Activated CD4-positive, CD25-positive, alpha-beta regulatory T cell (primary cell): ENCODE measurements at regions not wholly inside any gene's neighbourhood (a gene's known extent, or its start where the extent isn't known, plus 50 kb on each side); places are given as distances from the start of the nearest gene placed in this dataset.

Source experiments
- DNase-seq, 4 experiments: peaks; one replicate each; lab custom pipeline; 2025; lab: John Stamatoyannopoulos, UW

GRCh38 chr1:30405631-30406212 lies 317.7 kb downstream of the MATN1 start:
- DNase-seq: no peak

GRCh38 chr1:30405081-30405480 lies 318.3 kb downstream of the MATN1 start:
- DNase-seq: no peak

- DNase-seq: no peak
Observed at GRCh38 chr1:30404341-30404740, 319.0 kb downstream of the MATN1 start.

- DNase-seq: no peak
Observed at GRCh38 chr1:30403726-30404125, 319.7 kb downstream of the MATN1 start.

DNA sequence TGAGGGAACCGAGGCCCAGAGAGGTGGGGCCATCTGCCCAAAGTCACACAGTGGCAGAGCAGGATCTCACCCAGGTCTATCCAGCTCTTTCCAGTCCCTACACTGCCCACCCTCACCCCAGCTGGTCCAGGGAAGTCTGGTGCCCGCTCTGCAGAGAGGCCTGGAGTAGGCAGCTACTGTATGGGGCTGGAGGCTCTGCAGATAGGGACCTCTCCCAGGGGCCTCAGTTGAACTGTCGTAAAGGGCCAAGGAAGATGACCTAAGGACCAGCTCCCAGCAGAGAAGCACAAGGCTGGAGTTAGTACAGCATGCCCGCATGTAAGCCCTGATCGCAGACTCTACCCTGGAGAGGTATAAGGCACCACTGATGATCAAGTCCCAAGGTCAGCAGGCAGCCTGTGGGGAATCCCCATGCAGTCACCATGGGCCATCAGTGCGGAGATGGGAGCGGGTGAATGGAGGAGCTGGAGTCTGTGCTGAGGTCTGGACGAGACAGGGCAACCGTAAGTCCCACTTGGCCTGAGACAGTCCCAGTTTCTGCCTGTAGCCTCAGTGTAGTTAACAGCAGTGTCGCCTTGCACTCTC lies 320.2 kb downstream of the MATN1 start:
- no peak for DNase-seq

- no peak for DNase-seq
Observed at GRCh38 chr1:30402031-30402430, 321.4 kb downstream of the MATN1 start.

GRCh38 chr1:30400507-30400906 lies 322.9 kb downstream of the MATN1 start:
- DNase-seq: no peak

- DNase-seq: no peak
Observed at GRCh38 chr1:30399026-30399425, 324.4 kb downstream of the MATN1 start.

- DNase-seq: no peak
Observed at GRCh38 chr1:30397576-30397975, 325.8 kb downstream of the MATN1 start.

GRCh38 chr1:30395631-30396030 lies 327.8 kb downstream of the MATN1 start:
- no peak for DNase-seq

DNA sequence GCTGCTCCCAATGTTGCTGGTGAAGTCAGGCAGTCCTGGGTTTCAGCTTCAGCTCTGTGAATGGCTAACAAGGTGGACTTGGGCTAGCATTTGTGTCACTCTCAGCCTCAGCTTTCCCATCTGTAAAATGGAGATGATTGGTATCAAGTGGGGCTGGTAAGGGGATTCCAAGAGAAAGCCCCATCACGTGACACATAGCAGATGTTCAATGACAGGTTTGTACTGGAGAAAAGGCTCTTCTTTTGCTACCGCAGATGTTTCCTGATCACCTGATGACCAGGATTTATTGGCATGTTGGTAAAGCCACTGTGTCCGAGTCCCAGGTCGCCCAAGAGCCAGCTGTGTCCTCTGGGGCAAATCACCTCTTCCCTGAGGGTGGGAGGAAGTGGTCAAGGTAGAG lies 335.0 kb downstream of the MATN1 start:
- no peak for DNase-seq

DNA sequence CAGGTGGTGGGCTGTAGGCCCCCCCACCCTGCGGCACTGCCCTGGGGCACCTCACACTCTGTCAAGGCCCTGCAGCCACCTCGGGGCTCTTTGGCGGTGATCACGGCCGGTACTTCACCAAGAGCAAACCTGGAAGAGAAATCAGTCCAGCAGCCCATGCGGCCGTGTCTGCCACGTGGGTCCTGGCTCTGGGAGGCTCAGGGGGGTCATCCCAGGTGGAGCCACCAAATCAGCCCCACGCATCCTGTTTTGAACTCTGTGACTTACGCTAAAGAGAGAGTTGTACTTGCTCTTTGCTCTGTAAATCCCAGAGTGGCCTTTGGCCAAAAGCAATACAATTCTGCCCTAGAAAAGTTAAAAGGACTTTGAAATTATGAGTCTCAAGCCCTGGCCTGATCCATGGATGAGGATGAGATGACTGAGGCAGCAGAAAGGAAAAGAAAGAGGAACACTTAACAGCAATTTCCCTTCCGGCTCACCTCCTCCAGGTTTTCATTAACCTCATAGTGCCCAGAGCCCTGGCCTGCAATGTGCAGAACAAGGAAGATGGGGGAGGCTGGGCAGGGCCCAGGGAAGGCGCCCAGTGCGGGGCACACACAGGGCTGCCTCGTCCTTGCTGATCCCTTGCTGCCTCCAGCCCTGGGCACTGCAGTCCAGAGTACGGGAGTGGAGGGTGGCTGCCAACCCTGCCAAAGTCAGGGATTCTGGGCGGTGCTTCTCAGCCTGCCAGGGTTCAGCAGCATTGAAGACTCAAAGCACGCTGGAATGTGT lies 337.0 kb downstream of the MATN1 start:
- DNase-seq: no peak

- no peak for DNase-seq
Observed at GRCh38 chr1:30385246-30385995, 338.0 kb downstream of the MATN1 start.

DNA sequence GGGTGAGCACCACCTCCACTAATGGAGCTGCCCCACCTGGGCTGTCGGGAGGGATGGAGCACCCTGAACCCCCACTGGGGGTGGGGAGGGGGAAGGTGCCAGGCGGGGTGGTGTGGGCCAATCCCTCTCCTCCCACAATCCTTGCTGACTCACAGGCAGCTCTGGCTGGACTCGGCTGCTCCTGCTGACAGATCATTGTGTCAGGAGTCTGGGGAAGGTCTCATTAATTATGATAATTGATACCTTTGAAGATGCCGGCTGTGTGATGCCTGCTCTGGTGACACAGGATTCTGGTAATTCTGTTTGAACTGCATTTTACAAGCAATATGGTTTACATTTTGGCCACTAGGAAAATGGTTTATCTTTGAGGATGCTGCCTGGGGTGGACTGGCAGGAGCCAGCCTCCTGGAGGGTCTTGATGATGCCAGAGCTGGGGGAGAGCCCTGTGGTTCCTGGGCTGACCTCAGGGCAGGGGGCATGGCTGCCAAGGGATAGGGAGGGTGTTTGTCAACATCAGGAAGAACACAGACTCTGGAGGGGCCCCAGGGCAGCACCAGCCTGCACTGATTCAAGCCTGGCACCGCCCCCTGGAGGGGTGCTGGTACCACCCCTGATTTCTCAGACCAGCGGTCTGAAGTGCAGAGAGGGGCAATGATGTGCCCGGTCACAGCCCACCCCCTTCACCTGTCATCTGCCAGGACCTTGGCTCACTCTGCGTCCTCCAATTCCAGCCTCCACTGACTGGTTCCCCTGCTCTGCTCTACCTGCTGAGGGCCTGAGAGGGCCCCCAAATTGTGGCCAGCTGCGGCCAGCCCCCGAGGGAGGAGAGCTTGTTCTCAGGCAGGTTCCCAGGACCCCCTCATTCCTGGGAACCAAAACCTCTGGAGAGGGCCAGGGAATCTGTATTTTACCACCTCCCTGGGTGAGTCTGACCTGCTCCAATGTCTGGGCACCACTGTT lies 338.8 kb downstream of the MATN1 start:
- no peak for DNase-seq

DNA sequence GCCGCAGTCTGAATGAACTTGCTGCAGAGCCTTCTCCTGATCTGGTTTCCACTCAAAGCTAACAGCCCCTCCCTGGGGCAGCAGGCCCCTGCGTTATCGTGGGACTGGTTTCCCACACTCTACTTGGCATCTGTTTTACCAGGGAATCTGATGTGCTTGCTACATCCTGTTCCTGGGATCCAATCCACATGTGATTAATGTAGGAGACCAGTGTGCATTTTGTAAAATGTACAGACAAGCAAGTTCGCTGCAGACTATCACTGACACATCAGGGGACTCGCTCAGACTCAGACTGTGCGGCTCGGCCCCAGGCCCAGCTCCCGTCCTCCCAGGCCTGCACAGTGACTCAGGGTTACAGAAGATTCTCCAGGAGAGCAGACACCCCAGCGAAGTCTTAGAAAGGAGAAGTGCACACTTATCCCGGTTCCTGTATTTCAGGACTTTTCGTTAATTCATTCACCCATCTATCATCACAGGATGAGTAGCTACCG lies 340.1 kb downstream of the MATN1 start:
- no peak for DNase-seq

DNA sequence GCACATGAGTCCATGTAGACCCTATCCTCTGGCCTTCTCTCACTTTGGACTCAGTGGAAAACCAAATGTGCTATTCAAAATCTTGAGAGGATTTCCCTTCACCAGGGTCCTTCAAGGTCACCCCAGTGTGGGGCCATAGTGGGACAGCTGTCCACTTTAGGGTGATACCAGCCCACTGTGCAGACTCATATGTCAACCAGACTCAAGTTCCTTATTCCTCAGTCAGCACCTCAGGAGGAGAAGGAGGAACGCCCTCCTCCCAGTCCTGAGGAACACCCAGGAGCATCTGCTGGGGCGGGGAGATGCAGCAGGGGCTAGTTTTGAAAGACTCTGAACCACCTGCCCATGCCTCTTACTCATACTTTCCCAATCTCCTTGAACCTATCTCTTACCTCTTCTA lies 340.9 kb downstream of the MATN1 start:
- no peak for DNase-seq

DNA sequence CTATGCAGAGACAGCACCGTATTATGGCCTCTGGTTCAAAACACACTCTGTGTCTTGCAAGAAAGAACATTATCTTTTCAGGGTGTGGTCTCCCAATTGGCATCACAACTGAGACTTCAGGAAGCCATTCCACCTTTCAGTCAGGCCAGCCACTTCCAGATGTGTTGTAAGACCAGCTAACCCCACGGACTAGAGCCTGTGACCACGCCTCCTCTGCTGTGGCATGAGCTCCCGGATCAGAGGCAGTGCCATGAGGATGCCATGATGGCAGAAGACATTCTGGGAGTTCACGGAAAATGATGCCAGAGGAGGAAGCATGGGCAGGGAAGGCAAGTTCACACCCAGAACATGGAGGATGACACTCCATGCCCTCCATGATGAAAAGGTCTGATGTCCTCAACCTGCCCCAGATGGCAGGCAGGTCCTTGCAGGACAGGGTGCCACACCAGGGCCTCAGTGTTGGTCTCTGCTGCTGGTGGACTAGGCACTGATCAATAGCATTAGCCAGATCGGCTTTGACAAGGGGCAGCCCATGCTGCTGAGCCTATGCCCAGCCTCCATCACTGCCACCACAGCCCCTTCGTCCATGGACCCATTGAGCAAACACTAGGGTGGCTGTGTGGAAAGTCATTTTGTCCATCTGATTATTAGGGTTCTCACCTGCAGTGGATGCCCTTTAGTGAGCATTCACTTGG lies 341.6 kb downstream of the MATN1 start:
- no peak for DNase-seq

- no peak for DNase-seq
Observed at GRCh38 chr1:30381266-30381665, 342.1 kb downstream of the MATN1 start.

DNA sequence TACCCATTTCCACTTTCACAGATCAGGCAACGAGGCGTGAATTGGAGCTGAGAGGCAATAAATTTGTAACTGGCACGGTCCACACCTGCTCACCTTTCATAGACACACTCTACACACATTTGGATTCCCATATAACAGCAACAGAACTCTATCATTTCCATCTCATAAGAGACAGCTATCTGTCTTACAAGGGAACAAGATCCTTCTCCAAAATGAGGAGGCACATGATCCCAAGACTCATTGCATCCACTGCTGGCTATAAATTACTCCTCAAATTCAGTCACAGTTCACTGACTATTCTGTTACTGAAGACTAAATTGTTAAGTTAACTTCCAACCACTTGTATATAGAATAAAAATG lies 342.8 kb downstream of the MATN1 start:
- DNase-seq: no peak

DNA sequence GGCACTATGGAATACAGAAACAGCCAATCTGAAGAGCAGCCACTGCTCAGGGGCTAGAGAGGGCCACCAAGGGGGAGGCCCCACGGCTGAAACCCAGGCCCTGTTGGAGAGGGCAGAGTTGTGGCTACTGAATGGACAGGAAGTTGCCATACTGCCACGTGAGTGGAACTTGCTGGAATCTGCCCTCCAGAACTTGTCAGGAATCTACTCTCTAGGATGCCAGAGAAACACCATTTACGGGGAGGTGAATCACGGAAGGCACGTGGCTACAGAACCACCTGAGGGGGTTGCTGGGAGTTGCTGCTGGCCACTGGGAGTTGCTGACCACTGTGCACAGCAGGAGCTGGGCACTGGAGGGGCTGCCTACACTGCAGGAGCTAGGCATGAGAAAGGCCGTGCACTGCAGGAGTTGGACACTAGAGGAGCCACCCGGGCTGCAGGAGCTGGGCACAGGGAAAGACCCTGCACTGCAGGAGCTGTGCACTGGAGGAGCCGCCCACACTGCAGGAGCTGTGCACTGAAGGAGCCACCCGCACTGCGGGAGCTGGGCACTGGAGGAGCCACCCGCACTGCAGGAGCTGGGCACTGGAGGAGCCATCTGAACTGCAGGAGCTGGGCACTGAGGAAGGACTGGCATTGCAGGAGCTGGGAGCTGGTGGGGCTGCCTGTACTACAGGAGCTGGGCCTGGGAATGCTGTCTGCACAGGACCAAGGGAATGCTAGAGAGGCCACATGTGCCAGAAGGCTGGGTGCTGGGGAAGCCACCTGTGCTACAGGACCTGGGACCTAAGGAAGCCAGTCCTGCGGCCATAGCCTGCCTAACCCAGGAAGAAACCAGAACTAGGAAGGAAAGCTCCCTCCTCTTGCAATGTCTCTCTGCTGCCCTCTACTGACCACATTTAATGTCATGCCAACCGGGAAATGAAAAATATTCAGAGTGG lies 343.4 kb downstream of the MATN1 start:
- peak in 1 of 4 experiments; percentile 8 for DNase-seq
